Naive thymus-derived CD4-positive, alpha-beta T cell (primary cell): ENCODE measurements at regions not wholly inside any gene's neighbourhood (a gene's known extent, or its start where the extent isn't known, plus 50 kb on each side); places are given as distances from the start of the nearest gene placed in this dataset.

ENCODE experiments used
- ATAC-seq: fragments of 150-1000 bp; cut with Tn5 transposase; 2 replicates; pipeline ENCODE4 v1.10.0; 2021; ENCODE audit warnings: mild to moderate bottlenecking, moderate library complexity
- CTCF ChIA-PET: fragments of 350-600 bp; sonication (Branson Sonifier 250); formaldehyde crosslinking; loops from one replicate; lab custom pipeline; 2021; ENCODE audit warnings: antibody characterized with exemption; lab: Charles Lee
- POLR2A ChIA-PET: fragments of 350-600 bp; sonication (Branson Sonifier 250); formaldehyde crosslinking; loops from one replicate; lab custom pipeline; 2021; ENCODE audit warnings: antibody characterized with exemption, inconsistent platforms; lab: Charles Lee
- DNase-seq, 9 donors: peaks; one replicate each; pipeline versions ENCODE4 v3.0.0 to v3.0.0-alpha.2; 2020 to 2022; ENCODE audit warnings: mixed read lengths in 1 of 9
- H3K27ac ChIP-seq: one replicate; pipeline ENCODE4 v1.7.0; 2013; ENCODE audit warnings: mild to moderate bottlenecking, low read depth, low read length, moderate library complexity
- H3K27me3 ChIP-seq, 2 donors: one replicate each; pipeline ENCODE4 v1.7.0; 2013; ENCODE audit warnings: low read length in 2 of 2, mild to moderate bottlenecking in 2 of 2, moderate library complexity in 2 of 2; ENCODE audit not compliant: control insufficient read depth in 2 of 2, insufficient read depth in 2 of 2
- H3K36me3 ChIP-seq, 3 experiments: 1 replicate in 2 of 3; 2 replicates in 1 of 3; pipeline ENCODE4 v1.7.0; 2013; ENCODE audit warnings: low read length in 3 of 3, mild to moderate bottlenecking in 3 of 3, moderate library complexity in 1 of 3; ENCODE audit not compliant: insufficient read depth in 3 of 3, control insufficient read depth in 2 of 3
- H3K4me1 ChIP-seq, 2 donors: one replicate each; pipeline ENCODE4 v1.7.0; 2013; ENCODE audit warnings: low read length in 2 of 2, mild to moderate bottlenecking in 2 of 2, moderate library complexity in 1 of 2; ENCODE audit not compliant: control insufficient read depth in 2 of 2, insufficient read depth in 2 of 2
- H3K4me3 ChIP-seq: 2 replicates; pipeline ENCODE4 v1.7.0; 2013; ENCODE audit warnings: mild to moderate bottlenecking, low read length
- H3K9me3 ChIP-seq, 3 experiments: 1 replicate in 2 of 3; 2 replicates in 1 of 3; pipeline ENCODE4 v1.7.0; 2013; ENCODE audit warnings: low read length in 3 of 3; ENCODE audit not compliant: control insufficient read depth in 2 of 3
- H3K27ac Mint-ChIP-seq, 9 donors: one replicate each; pipeline ENCODE4 v1.8.0; 2020 to 2022; ENCODE audit warnings: mixed read lengths in 9 of 9, mild to moderate bottlenecking in 8 of 9, moderate library complexity in 5 of 9, inconsistent platforms in 2 of 9
- H3K27me3 Mint-ChIP-seq, 5 donors: one replicate each; pipeline ENCODE4 v1.8.0; 2021 to 2022; ENCODE audit warnings: mixed read lengths in 5 of 5, mild to moderate bottlenecking in 1 of 5
- H3K36me3 Mint-ChIP-seq, 5 donors: one replicate each; pipeline ENCODE4 v1.8.0; 2020 to 2022; ENCODE audit warnings: mixed read lengths in 5 of 5, mild to moderate bottlenecking in 3 of 5, inconsistent platforms in 1 of 5
- H3K4me1 Mint-ChIP-seq, 7 donors: one replicate each; pipeline ENCODE4 v1.8.0; 2020 to 2022; ENCODE audit warnings: mixed read lengths in 7 of 7, mild to moderate bottlenecking in 3 of 7, inconsistent platforms in 1 of 7
- H3K4me3 Mint-ChIP-seq, 10 donors: one replicate each; pipeline ENCODE4 v1.8.0; 2020 to 2022; ENCODE audit warnings: mild to moderate bottlenecking in 10 of 10, mixed read lengths in 10 of 10, moderate library complexity in 6 of 10, inconsistent platforms in 2 of 10
- H3K9me3 Mint-ChIP-seq, 11 donors: one replicate each; pipeline ENCODE4 v1.8.0; 2020 to 2022; ENCODE audit warnings: mixed read lengths in 11 of 11, mild to moderate bottlenecking in 4 of 11, inconsistent platforms in 1 of 11, moderate library complexity in 1 of 11
- intact Hi-C, 2 donors: fragments of 100-400 bp; cut with micrococcal nuclease; formaldehyde crosslinking; loops; one replicate each; pipeline ENCODE4 v1.15.1; 2023

DNA sequence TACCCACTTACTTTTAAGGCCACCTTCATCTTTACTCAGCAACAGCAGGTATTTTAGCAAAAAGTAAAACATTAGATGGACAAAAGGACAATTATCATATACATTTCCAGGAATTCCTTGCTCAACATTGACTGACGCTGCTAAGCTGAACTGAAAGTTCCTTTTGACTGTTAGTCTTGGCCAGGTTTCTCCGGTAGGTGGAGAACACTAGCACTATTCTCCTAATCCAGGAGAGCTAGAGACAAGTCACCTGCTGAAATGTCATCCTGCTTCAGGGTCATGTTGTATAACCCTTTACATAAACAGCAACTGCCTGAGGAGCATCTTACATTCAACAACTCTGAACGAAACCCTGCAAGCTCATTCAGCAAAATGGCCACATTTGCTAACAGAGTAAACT is 109.0 kb upstream of the ESRRG start:
- DNase-seq (no peak), ATAC-seq (no peak)
- Mint-ChIP-seq H3K27me3 (no peaks in the 10 kb centered on the region), H3K9me3 (peaks cover 0 to 15% (median 8%) of the 10 kb centered on the region in 11 donors), H3K4me3 (no peak overlapping the region), H3K36me3 (no peaks in the 10 kb centered on the region), H3K27ac (no peak overlapping the region), H3K4me1 (no peaks in the 10 kb centered on the region)
- Histone ChIP-seq H3K36me3 (no peaks in the 10 kb centered on the region), H3K9me3 (no peaks in the 10 kb centered on the region), H3K27ac (no peak overlapping the region), H3K4me3 (no peak overlapping the region), H3K4me1 (no peaks in the 10 kb centered on the region), H3K27me3 (no peaks in the 10 kb centered on the region)
- ChIA-PET POLR2A (no interaction called here), CTCF (no interaction called here)
- intact Hi-C loops = no loop called here

DNA sequence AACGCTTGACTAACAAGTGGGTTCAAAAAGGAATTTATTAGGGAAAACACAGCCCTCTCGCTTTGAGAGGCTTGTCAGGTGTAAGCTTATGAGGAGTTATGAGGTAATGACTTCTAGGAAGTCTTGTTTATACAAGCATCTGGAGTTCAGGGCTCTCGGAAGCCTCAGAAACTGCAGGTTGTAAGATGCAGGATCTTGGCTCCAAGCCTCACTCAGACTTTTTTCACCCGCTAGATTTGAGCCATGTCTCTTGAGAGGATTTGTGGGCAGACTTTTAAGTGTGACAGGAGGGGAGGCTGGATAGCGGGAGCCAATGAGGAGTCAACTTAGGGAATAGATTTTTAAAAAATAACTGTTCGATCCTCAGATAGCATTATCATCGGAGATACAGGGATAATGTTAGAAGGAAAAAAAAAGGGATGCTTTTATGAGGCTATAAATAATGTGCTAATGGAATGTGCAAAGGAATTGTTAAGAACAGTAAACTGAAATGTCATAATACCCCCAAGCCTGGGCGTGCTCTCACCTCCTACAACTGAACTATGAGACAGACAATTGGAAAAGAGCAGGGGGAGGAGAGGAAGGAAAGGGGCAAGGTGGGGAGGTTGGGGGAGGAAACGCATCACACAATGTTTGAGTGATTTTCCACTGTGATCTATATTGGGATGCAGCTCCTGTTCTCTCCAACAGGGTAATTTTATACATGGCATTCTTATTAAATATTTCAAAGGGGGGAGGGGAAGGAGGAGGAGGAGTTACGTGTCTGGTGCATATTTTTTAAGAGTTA is 107.4 kb upstream of the ESRRG start:
- peaks cover 0 to 15% (median 8%) of the 10 kb centered on the region in 11 donors for H3K9me3 Mint-ChIP-seq

DNA sequence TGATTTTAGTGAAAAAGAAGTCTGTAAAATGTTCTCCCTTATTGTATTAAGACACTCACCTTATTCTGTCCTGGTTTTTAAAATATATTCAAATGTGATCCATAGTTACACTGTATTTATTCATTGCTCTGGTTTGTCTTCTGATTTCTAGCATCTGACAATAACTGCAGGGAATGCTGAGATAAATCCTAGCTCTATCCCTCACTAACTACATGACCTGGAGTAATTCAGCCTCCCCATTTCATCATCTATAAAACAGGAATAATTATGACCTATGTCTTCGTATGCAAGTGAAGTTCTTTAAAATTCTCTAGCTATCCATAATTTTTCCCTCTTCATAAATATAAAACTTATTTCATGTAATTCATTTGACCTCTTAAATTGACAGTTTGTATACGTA is 104.0 kb upstream of the ESRRG start:
- CTCF ChIA-PET = no interaction called here

More for the DNA sequence above, 107.4 kb upstream of the ESRRG start:
- DNase-seq (no peak), ATAC-seq (no peak)
- no peaks in the 10 kb centered on the region for H3K36me3 Mint-ChIP-seq
- Histone ChIP-seq H3K27me3 (no peaks in the 10 kb centered on the region), H3K36me3 (no peaks in the 10 kb centered on the region), H3K27ac (no peak overlapping the region), H3K4me1 (no peaks in the 10 kb centered on the region), H3K9me3 (no peaks in the 10 kb centered on the region), H3K4me3 (no peak overlapping the region)
- H3K4me3 Mint-ChIP-seq = no peak overlapping the region
- no peak overlapping the region for H3K27ac Mint-ChIP-seq
- no peaks in the 10 kb centered on the region for H3K27me3 Mint-ChIP-seq
- no peaks in the 10 kb centered on the region for H3K4me1 Mint-ChIP-seq
- intact Hi-C loops = no loop called here
- ChIA-PET CTCF (no interaction called here), POLR2A (no interaction called here)

DNA sequence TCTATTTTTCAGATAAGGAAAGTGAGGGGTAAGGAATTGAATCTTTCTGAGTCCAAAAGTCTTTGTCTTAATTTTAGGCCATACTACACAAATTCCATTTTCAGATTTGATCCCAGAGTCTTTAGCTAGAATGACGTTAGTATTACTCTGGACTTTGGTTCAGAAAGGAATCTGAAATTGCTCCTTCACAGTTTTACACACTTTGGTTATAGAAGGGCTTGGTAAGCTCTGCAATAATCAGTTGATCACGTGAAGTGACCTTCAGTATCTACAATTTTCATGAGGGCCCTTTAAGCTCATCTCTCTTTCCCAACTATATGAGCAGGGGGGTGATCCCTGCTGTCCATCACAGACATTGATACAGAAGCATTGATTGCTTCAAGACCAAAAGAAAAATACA is 103.4 kb upstream of the ESRRG start:
- peaks cover 0 to 9% (median 2%) of the 10 kb centered on the region in 11 donors for H3K9me3 Mint-ChIP-seq
- ChIA-PET POLR2A (no interaction called here), CTCF (no interaction called here)
- H3K27ac ChIP-seq = no peak overlapping the region
- intact Hi-C loops = no loop called here
- no peak overlapping the region for H3K4me3 Mint-ChIP-seq
- no peaks in the 10 kb centered on the region for H3K4me1 Mint-ChIP-seq
- no peaks in the 10 kb centered on the region for H3K36me3 Mint-ChIP-seq
- H3K4me3 ChIP-seq = no peak overlapping the region
- H3K4me1 ChIP-seq = no peaks in the 10 kb centered on the region
- no peaks in the 10 kb centered on the region for H3K36me3 ChIP-seq
- H3K27ac Mint-ChIP-seq = no peak overlapping the region
- DNase-seq = no peak
- no peaks in the 10 kb centered on the region for H3K27me3 ChIP-seq
- no peaks in the 10 kb centered on the region for H3K27me3 Mint-ChIP-seq
- H3K9me3 ChIP-seq = no peaks in the 10 kb centered on the region
- no peak for ATAC-seq

More for the DNA sequence above, 104.0 kb upstream of the ESRRG start:
- Mint-ChIP-seq H3K36me3 (no peaks in the 10 kb centered on the region), H3K9me3 (peaks cover 0 to 9% (median 2%) of the 10 kb centered on the region in 11 donors), H3K27me3 (no peaks in the 10 kb centered on the region), H3K4me3 (no peak overlapping the region), H3K4me1 (no peaks in the 10 kb centered on the region), H3K27ac (no peak overlapping the region)
- H3K27ac ChIP-seq = no peak overlapping the region
- ATAC-seq (no peak), DNase-seq (no peak)
- POLR2A ChIA-PET = no interaction called here
- no peaks in the 10 kb centered on the region for H3K36me3 ChIP-seq
- H3K27me3 ChIP-seq = no peaks in the 10 kb centered on the region
- no peak overlapping the region for H3K4me3 ChIP-seq
- no peaks in the 10 kb centered on the region for H3K4me1 ChIP-seq
- no peaks in the 10 kb centered on the region for H3K9me3 ChIP-seq
- intact Hi-C loops = no loop called here

DNA sequence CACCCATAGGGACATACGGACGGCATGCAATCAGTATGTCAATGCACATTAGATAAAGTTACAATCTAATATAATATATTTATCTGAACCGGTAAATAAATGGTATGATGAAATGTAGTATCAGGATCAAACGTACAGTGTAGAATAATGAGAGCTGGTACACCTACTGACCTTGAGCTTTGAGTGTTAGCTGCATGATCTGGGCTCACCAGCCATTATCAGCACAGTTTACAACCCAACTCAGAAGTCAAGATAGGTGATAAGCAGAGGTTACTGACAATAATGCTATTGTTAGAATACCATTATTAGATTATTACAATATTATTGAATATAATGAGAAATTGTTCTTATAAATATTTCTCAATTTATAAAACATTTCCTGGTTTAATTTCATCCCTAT is 103.0 kb upstream of the ESRRG start:
- H3K27me3 ChIP-seq = no peaks in the 10 kb centered on the region
- H3K27ac ChIP-seq = no peak overlapping the region
- ChIA-PET POLR2A (no interaction called here), CTCF (no interaction called here)
- intact Hi-C loops = no loop called here
- H3K36me3 ChIP-seq = no peaks in the 10 kb centered on the region
- H3K9me3 ChIP-seq = no peaks in the 10 kb centered on the region
- no peak overlapping the region for H3K27ac Mint-ChIP-seq
- no peak overlapping the region for H3K4me3 Mint-ChIP-seq
- H3K4me3 ChIP-seq = no peak overlapping the region
- H3K4me1 ChIP-seq = no peaks in the 10 kb centered on the region
- ATAC-seq (no peak), DNase-seq (no peak)
- no peaks in the 10 kb centered on the region for H3K27me3 Mint-ChIP-seq
- no peaks in the 10 kb centered on the region for H3K4me1 Mint-ChIP-seq
- no peaks in the 10 kb centered on the region for H3K36me3 Mint-ChIP-seq
- peaks cover 0 to 9% (median 3%) of the 10 kb centered on the region in 11 donors for H3K9me3 Mint-ChIP-seq

DNA sequence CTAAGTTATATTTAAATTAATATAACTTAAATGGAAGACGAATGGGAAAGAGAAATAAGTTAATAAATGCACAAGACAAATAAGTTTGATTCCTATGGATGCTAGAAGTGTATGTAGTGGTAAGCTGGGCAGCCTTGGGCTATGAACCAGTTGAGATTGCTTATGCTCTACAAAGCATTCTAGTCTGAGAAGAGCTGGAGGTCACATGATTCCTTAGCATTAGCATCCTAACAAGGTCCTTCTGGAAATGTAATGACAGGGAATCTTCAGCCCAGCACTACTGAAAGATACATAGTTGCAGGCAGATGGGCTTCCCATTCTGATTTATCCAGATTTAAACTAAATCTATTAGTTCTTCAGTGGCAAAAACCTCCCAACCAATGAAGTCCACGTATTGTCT is 102.3 kb upstream of the ESRRG start:
- Mint-ChIP-seq H3K9me3 (peaks cover 0 to 9% (median 3%) of the 10 kb centered on the region in 11 donors), H3K36me3 (no peaks in the 10 kb centered on the region), H3K4me1 (no peaks in the 10 kb centered on the region)

DNA sequence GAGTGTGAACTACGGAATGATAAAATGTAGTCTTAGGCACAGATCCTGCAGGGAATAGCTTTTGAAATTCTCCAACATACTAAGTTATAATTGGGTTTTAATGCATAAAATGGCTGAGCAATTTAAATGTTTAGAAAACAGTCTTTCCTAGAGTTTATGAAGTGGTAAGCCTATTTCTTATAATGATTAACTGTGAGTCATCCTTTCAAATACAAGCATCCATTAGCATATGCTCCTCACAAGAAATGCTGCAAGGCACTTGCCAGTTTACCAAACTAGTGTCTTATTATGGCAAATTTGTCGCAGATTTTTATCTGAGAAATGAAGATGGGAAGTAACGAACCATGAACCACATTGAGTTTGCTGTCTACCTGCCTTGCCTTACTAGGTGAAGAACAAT is 101.3 kb upstream of the ESRRG start:
- Histone ChIP-seq H3K27me3 (no peaks in the 10 kb centered on the region), H3K4me1 (no peaks in the 10 kb centered on the region), H3K27ac (no peak overlapping the region), H3K9me3 (no peaks in the 10 kb centered on the region), H3K4me3 (no peak overlapping the region), H3K36me3 (no peaks in the 10 kb centered on the region)
- no peak for DNase-seq
- H3K4me1 Mint-ChIP-seq = no peaks in the 10 kb centered on the region
- POLR2A ChIA-PET = no interaction called here
- intact Hi-C loops = no loop called here
- H3K27me3 Mint-ChIP-seq = no peaks in the 10 kb centered on the region
- H3K4me3 Mint-ChIP-seq = no peak overlapping the region
- peaks cover 0 to 14% (median 2%) of the 10 kb centered on the region in 11 donors for H3K9me3 Mint-ChIP-seq
- no peak for ATAC-seq
- CTCF ChIA-PET = no interaction called here
- no peaks in the 10 kb centered on the region for H3K36me3 Mint-ChIP-seq
- no peak overlapping the region for H3K27ac Mint-ChIP-seq

More for the DNA sequence above, 102.3 kb upstream of the ESRRG start:
- no peaks in the 10 kb centered on the region for H3K36me3 ChIP-seq
- no peaks in the 10 kb centered on the region for H3K27me3 ChIP-seq
- ATAC-seq = no peak
- H3K27me3 Mint-ChIP-seq = no peaks in the 10 kb centered on the region
- intact Hi-C loops = no loop called here
- H3K4me3 ChIP-seq = no peak overlapping the region
- no peak for DNase-seq
- CTCF ChIA-PET = no interaction called here
- no peak overlapping the region for H3K27ac Mint-ChIP-seq
- H3K9me3 ChIP-seq = no peaks in the 10 kb centered on the region
- no peak overlapping the region for H3K4me3 Mint-ChIP-seq
- POLR2A ChIA-PET = no interaction called here
- H3K4me1 ChIP-seq = no peaks in the 10 kb centered on the region
- H3K27ac ChIP-seq = no peak overlapping the region
